ENCODE measurements at regions not wholly inside any gene's neighbourhood (a gene's known extent, or its start where the extent isn't known, plus 50 kb on each side); places are given as distances from the start of the nearest gene placed in this dataset.
"Not testable (repeated sequence)": the region's sequence is repeated elsewhere in the genome, so short reads cannot be mapped to it uniquely, and the experiment has no call there.

DNA sequence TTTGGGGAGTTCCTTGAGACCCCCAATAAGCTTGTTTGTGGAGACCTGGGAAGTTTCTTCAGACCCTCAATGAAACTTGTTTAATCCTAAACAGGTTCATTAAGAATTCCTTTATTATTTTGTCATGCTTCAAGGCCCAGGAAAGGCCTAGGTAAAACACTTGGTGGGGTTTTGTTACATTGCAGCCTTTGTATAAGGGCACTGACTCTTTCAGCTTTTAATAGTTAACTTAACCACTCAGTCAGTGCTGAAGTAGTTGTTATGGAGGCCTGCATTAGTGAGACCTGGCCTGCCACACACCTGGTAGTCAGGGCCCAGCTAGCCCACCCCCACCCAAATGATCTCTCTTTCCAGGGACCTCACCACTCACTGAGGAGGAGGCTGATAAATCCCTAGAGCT is 103.7 kb downstream of the FCRL5 start:
- Histone ChIP-seq H3K9ac (ENCODE audit: insufficient read depth in 1 of 2, low read length in 2 of 2) (no peak overlapping the region), H3K4me1 (ENCODE audit: control insufficient read depth in 5 of 5, insufficient read depth in 5 of 5, low read length in 5 of 5) (no peaks in the 10 kb centered on the region), H3K36me3 (ENCODE audit: control insufficient read depth in 4 of 4, insufficient read depth in 4 of 4, low read length in 4 of 4) (no peaks in the 10 kb centered on the region), H3K9me3 (ENCODE audit: control insufficient read depth in 4 of 4, insufficient read depth in 3 of 4, low read length in 3 of 4) (no peaks in the 10 kb centered on the region), H3K27ac (ENCODE audit: low read depth in 1 of 2, low read length in 1 of 2) (no peak overlapping the region), H3K4me3 (no peak overlapping the region), H3K27me3 (ENCODE audit: control insufficient read depth in 3 of 3, insufficient read depth in 3 of 3, low read length in 2 of 3) (peaks cover 0 to 2% (median 0%) of the 10 kb centered on the region in 3 donors)
- ATAC-seq (ENCODE audit: insufficient read depth, low FRiP score) (no peak), DNase-seq (peak; percentile 24 to 59 (median 32))
- no peak for TF ChIP-seq CTCF (IDR thresholded peaks at IDR 0.05; ENCODE audit: control extremely low read depth, extremely low read depth)

GRCh38 chr1:157446356-157446755 is 106.0 kb downstream of the FCRL5 start:
- not testable (repeated sequence) for H3K9ac ChIP-seq (ENCODE audit: insufficient read depth in 1 of 2, low read length in 2 of 2); ATAC-seq (ENCODE audit: insufficient read depth, low FRiP score); H3K9me3 ChIP-seq (ENCODE audit: control insufficient read depth in 4 of 4, insufficient read depth in 3 of 4, low read length in 3 of 4); H3K4me1 ChIP-seq (ENCODE audit: control insufficient read depth in 5 of 5, insufficient read depth in 5 of 5, low read length in 5 of 5); H3K36me3 ChIP-seq (ENCODE audit: control insufficient read depth in 4 of 4, insufficient read depth in 4 of 4, low read length in 4 of 4); H3K27me3 ChIP-seq (ENCODE audit: control insufficient read depth in 3 of 3, insufficient read depth in 3 of 3, low read length in 2 of 3); DNase-seq; H3K4me3 ChIP-seq; H3K27ac ChIP-seq (ENCODE audit: low read depth in 1 of 2, low read length in 1 of 2)
- WGBS, 2 donors: 94 to 95% methylated on average over 26 to 31 of the region's 31 CpGs

- WGBS, 2 donors: 93 to 95% methylated on average over 14 to 15 of the region's 15 CpGs
Observed at GRCh38 chr1:157445616-157446140, 106.6 kb downstream of the FCRL5 start.

GRCh38 chr1:157442065-157442464 is 110.2 kb downstream of the FCRL5 start:
- H3K4me1 ChIP-seq (ENCODE audit: control insufficient read depth in 5 of 5, insufficient read depth in 5 of 5, low read length in 5 of 5): no peaks in the 10 kb centered on the region
- WGBS, 2 donors: 88 to 100% methylated on average over 1 of the region's 1 CpG
- DNase-seq (peak in 1 of 3 donors; percentile 28), ATAC-seq (ENCODE audit: insufficient read depth, low FRiP score) (no peak)
- no peak overlapping the region for H3K9ac ChIP-seq (ENCODE audit: insufficient read depth in 1 of 2, low read length in 2 of 2)
- no peak overlapping the region for H3K27ac ChIP-seq (ENCODE audit: low read depth in 1 of 2, low read length in 1 of 2)
- no peaks in the 10 kb centered on the region for H3K36me3 ChIP-seq (ENCODE audit: control insufficient read depth in 4 of 4, insufficient read depth in 4 of 4, low read length in 4 of 4)
- no peak overlapping the region for H3K4me3 ChIP-seq
- no peaks in the 10 kb centered on the region for H3K27me3 ChIP-seq (ENCODE audit: control insufficient read depth in 3 of 3, insufficient read depth in 3 of 3, low read length in 2 of 3)
- no peak for TF ChIP-seq CTCF (IDR thresholded peaks at IDR 0.05; ENCODE audit: control extremely low read depth, extremely low read depth)
- no peaks in the 10 kb centered on the region for H3K9me3 ChIP-seq (ENCODE audit: control insufficient read depth in 4 of 4, insufficient read depth in 3 of 4, low read length in 3 of 4)

More at GRCh38 chr1:157445616-157446140, 106.6 kb downstream of the FCRL5 start:
- H3K9me3 ChIP-seq (ENCODE audit: control insufficient read depth in 4 of 4, insufficient read depth in 3 of 4, low read length in 3 of 4); H3K9ac ChIP-seq (ENCODE audit: insufficient read depth in 1 of 2, low read length in 2 of 2); H3K27me3 ChIP-seq (ENCODE audit: control insufficient read depth in 3 of 3, insufficient read depth in 3 of 3, low read length in 2 of 3); H3K4me1 ChIP-seq (ENCODE audit: control insufficient read depth in 5 of 5, insufficient read depth in 5 of 5, low read length in 5 of 5); H3K4me3 ChIP-seq; H3K27ac ChIP-seq (ENCODE audit: low read depth in 1 of 2, low read length in 1 of 2); ATAC-seq (ENCODE audit: insufficient read depth, low FRiP score); DNase-seq; H3K36me3 ChIP-seq (ENCODE audit: control insufficient read depth in 4 of 4, insufficient read depth in 4 of 4, low read length in 4 of 4): not testable (repeated sequence)

Measured in lung (tissue), 11 donors.